SK-N-MC (cell line): ENCODE measurements at regions not wholly inside any gene's neighbourhood (a gene's known extent, or its start where the extent isn't known, plus 50 kb on each side); places are given as distances from the start of the nearest gene placed in this dataset.

ENCODE experiments used
- EZH2 ChIP-seq: fragments of 200-600 bp; sonication (generic); IDR thresholded peaks from one replicate; pipeline ENCODE4 v1.6.1; 2017; ENCODE audit warnings: antibody characterized with exemption
- FOXP2 ChIP-seq: optimal IDR thresholded peaks from 2 replicates; pipeline ENCODE3; 2011; ENCODE audit warnings: mild to moderate bottlenecking, moderate library complexity; ENCODE audit not compliant: insufficient read depth; ENCODE audit errors: extremely low read length, control extremely low read depth
- POLR2AphosphoS5 ChIP-seq: IDR thresholded peaks from 2 replicates; pipeline ENCODE4 v1.6.1; 2012; ENCODE audit warnings: mild to moderate bottlenecking, low read depth, low read length, borderline replicate concordance

GRCh38 chr20:16916165-16916564 is 168.0 kb downstream of the OTOR start:
- TF ChIP-seq EZH2 (no peak), POLR2AphosphoS5 (no peak), FOXP2 (no peak)
